Peyer's patch (tissue), 4 donors: ENCODE measurements at regions not wholly inside any gene's neighbourhood (a gene's known extent, or its start where the extent isn't known, plus 50 kb on each side); places are given as distances from the start of the nearest gene placed in this dataset.

Source experiments
- DNase-seq, 3 donors: peaks; one replicate each; pipeline ENCODE4 v3.0.0-alpha.2; 2017 to 2019
- H3K27ac ChIP-seq, 4 donors: fragments of 200-600 bp; sonication (generic); one replicate each; pipeline ENCODE4 v1.5.1; 2016 to 2019
- H3K27me3 ChIP-seq, 2 donors: fragments of 200-600 bp; sonication (generic); one replicate each; pipeline ENCODE4 v1.5.1; 2019
- H3K36me3 ChIP-seq, 3 donors: fragments of 200-600 bp; sonication (generic); one replicate each; pipeline ENCODE4 v1.5.1; 2016 to 2019
- H3K4me1 ChIP-seq, 4 donors: fragments of 200-600 bp; sonication (generic); one replicate each; pipeline ENCODE4 v1.5.1; 2016 to 2019
- H3K4me3 ChIP-seq, 4 donors: fragments of 200-600 bp; sonication (generic); 1 replicate in 3 of 4; 2 replicates in 1 of 4; pipeline ENCODE4 v1.5.1; 2016 to 2019; ENCODE audit warnings: mild to moderate bottlenecking in 1 of 4
- H3K9me3 ChIP-seq, 4 donors: fragments of 200-600 bp; sonication (generic); one replicate each; pipeline ENCODE4 v1.5.1; 2016 to 2019; ENCODE audit warnings: mild to moderate bottlenecking in 1 of 4
- POLR2A ChIP-seq, 2 donors: fragments of 450-650 bp; IDR thresholded peaks; one replicate each; pipeline ENCODE4 v1.5.1; 2017; ENCODE audit warnings: antibody characterized with exemption in 2 of 2, mild to moderate bottlenecking in 2 of 2, moderate library complexity in 2 of 2
- TF ChIP-seq, protein P1 (sequence below), 6 experiments: fragments of 450-650 bp in 4 of 6; fragments of 200-600 bp in 2 of 6; sonication (generic) in 1 of 6; IDR thresholded peaks; one replicate each; pipeline ENCODE4 v1.5.1; 2017 to 2019; ENCODE audit warnings: antibody characterized with exemption in 6 of 6, mild to moderate bottlenecking in 3 of 6, moderate library complexity in 1 of 6

DNA sequence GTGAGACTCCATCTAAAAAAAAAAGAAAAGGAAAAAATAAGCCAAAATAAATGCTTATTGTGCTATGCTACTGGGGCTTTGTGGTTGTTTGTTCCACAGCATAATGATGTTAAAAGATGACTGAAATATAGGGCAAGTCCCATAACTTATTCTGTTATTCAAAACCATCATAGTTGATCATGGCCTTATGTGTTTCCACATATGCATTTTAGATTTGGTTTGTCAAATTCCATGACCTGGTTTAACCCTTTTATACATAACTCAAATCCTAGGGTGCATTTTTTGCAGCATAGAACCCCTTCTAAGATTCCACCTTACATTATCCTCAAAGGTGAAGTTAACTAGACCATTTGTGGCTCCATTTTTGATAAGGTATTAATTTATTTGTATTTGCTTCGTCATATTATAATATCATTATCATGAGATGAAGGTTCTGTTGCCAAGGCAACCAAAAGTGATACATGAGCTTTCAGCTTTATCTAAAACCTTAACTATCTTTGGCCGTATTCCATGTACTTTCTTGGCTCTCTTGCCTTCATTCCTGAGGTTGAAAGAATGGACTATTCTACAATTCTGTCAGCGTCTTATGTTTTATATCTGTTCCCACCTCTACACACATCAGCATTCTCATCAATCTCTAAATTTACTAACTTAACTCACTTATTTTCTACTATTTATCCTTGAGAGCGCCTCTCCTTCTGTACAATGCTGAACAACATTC, 138.7 kb upstream of the DYRK2 start:
- peaks cover 0 to 7% (median 0%) of the 10 kb centered on the region in 4 donors for H3K4me1 ChIP-seq
- H3K27me3 ChIP-seq = no peaks in the 10 kb centered on the region
- H3K9me3 ChIP-seq = no peaks in the 10 kb centered on the region
- TF ChIP-seq, protein P1, sequence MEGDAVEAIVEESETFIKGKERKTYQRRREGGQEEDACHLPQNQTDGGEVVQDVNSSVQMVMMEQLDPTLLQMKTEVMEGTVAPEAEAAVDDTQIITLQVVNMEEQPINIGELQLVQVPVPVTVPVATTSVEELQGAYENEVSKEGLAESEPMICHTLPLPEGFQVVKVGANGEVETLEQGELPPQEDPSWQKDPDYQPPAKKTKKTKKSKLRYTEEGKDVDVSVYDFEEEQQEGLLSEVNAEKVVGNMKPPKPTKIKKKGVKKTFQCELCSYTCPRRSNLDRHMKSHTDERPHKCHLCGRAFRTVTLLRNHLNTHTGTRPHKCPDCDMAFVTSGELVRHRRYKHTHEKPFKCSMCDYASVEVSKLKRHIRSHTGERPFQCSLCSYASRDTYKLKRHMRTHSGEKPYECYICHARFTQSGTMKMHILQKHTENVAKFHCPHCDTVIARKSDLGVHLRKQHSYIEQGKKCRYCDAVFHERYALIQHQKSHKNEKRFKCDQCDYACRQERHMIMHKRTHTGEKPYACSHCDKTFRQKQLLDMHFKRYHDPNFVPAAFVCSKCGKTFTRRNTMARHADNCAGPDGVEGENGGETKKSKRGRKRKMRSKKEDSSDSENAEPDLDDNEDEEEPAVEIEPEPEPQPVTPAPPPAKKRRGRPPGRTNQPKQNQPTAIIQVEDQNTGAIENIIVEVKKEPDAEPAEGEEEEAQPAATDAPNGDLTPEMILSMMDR (IDR thresholded peaks at IDR 0.05) = no peak
- no peak for TF ChIP-seq POLR2A (IDR thresholded peaks at IDR 0.05)
- DNase-seq = no peak
- no peaks in the 10 kb centered on the region for H3K36me3 ChIP-seq
- no peak overlapping the region for H3K4me3 ChIP-seq
- no peak overlapping the region for H3K27ac ChIP-seq

DNA sequence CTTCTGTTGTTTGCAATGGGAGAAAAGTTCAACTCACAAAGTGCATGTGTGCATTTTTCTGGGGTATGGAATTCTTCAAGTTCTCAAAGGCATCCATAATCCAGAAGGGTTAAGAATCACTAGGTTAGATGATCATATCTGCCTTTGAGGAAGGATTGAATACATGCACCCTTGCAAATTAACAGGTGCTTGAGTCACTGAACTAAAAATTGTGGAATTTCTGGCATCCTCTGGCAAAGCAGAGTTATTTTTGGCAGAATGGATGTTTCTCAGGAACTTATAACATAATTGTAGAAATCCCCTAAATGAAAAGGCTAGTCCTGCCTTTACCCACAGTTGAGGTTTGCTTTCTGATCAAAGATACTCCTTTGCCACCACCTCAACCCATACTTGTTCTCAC, 136.5 kb upstream of the DYRK2 start:
- no peaks in the 10 kb centered on the region for H3K36me3 ChIP-seq
- H3K4me3 ChIP-seq = no peak overlapping the region
- H3K27ac ChIP-seq = no peak overlapping the region
- no peaks in the 10 kb centered on the region for H3K9me3 ChIP-seq
- peaks cover 0 to 12% (median 3%) of the 10 kb centered on the region in 4 donors for H3K4me1 ChIP-seq
- no peaks in the 10 kb centered on the region for H3K27me3 ChIP-seq
- DNase-seq = no peak
- TF ChIP-seq, protein P1 (IDR thresholded peaks at IDR 0.05) = no peak
- no peak for TF ChIP-seq POLR2A (IDR thresholded peaks at IDR 0.05)

DNA sequence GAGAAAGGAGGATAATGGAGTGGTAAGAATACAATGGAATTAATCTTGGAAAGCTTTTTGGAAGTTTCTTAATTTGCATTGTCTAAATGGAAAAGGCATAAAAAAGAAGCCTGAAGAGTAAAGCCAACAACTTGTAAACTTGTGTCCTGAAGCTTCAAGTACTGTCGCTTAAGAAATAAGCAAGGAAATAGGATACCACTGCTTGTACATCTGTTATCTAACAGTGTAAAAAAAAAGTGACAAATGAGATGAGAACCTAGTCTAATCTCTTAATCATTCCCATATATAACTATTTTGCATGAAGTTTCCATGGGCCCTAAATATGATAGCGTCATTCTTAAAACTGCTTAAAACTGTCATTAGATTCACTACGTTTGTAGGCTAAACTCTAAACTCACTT, 134.0 kb upstream of the DYRK2 start:
- TF ChIP-seq, protein P1 (IDR thresholded peaks at IDR 0.05) = no peak
- TF ChIP-seq POLR2A (IDR thresholded peaks at IDR 0.05) = no peak
- Histone ChIP-seq H3K4me1 (peaks cover 0 to 6% (median 3%) of the 10 kb centered on the region in 4 donors), H3K27ac (no peak overlapping the region), H3K4me3 (no peak overlapping the region), H3K36me3 (no peaks in the 10 kb centered on the region), H3K9me3 (no peaks in the 10 kb centered on the region), H3K27me3 (no peaks in the 10 kb centered on the region)
- no peak for DNase-seq

DNA sequence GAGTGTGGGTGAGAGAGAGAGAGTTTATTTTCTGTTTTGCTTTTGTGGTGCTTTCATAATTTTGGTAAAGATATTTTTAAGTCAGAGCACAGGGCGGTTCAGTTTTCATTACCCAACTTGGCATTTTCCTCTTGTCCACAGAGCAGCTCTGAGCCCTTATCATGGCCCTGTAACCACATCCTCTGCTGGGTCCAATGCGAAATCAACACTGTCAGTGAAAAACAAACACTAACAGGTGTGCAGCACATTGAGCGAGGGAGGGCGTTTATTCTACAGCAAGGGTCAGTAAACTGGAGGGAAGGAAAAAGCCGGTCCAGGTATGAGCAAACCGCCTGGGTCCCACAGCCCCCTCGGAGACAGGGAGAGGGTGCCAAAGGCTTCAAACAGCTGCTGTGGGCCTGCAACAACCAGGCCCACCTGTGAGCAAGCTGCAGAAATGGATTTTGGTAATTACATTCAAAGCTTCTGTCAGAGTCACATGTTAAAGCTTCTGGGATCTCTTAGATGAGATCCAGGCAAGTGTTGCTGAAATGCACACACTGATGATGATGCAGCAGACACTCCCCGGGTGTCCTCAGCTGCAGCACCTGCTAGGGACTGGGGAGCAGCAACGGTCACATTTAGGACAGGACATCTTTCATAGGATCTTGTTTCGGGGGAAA, 132.7 kb upstream of the DYRK2 start:
- H3K27me3 ChIP-seq = no peaks in the 10 kb centered on the region
- no peaks in the 10 kb centered on the region for H3K9me3 ChIP-seq
- H3K36me3 ChIP-seq = no peaks in the 10 kb centered on the region
- peaks cover 0 to 6% (median 2%) of the 10 kb centered on the region in 4 donors for H3K4me1 ChIP-seq
- H3K4me3 ChIP-seq = no peak overlapping the region
- TF ChIP-seq POLR2A (IDR thresholded peaks at IDR 0.05) = no peak
- TF ChIP-seq, protein P1 (IDR thresholded peaks at IDR 0.05) = no peak
- DNase-seq = peak in 2 of 3 donors; percentile 66 to 76
- peak overlapping the region; percentile 16 to 72 (median 52) for H3K27ac ChIP-seq

DNA sequence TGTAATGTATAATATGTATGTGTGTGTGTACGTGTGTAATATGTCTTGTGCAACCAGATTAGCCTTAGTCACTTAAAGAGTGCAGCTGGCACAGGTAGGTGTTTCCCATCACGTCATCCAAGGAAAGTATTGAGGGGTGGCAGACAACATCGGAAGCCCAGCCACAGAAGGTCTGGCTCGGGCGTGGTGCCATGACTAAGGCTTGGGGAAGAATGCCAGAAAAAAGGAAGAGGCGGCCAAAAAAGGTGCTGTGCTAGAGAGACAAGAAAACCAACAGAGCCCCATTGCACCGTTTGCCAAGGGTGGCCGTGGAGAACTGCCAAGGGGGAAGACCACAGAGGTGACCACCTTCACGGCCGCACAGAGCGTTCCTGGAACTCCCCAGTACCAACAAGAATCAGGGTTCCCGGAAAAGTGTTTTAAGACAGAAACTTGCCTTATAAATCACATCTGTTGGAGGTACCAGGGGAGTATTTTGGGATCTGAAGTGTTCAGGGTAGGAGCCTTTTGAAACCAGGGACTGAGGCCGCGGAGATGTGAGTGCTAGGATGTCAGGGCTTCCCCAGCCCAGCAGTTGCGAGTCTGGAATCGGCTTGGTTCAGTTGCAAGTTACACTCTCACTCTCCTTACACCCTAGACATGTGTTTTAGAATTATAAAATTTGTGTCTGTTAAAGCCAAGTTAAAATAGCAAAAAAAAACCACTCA, 131.2 kb upstream of the DYRK2 start:
- H3K27ac ChIP-seq = no peak overlapping the region
- H3K4me1 ChIP-seq = peaks cover 0 to 6% (median 2%) of the 10 kb centered on the region in 4 donors

More for the DNA sequence above, 131.2 kb upstream of the DYRK2 start:
- Histone ChIP-seq H3K4me3 (no peak overlapping the region), H3K9me3 (no peaks in the 10 kb centered on the region), H3K36me3 (no peaks in the 10 kb centered on the region), H3K27me3 (no peaks in the 10 kb centered on the region)
- no peak for DNase-seq
- no peak for TF ChIP-seq POLR2A (IDR thresholded peaks at IDR 0.05)
- TF ChIP-seq, protein P1 (IDR thresholded peaks at IDR 0.05) = no peak
